Coronary artery (tissue), 2 donors: ENCODE measurements at regions not wholly inside any gene's neighbourhood (a gene's known extent, or its start where the extent isn't known, plus 50 kb on each side); places are given as distances from the start of the nearest gene placed in this dataset.
"Not testable (repeated sequence)": the region's sequence is repeated elsewhere in the genome, so short reads cannot be mapped to it uniquely, and the experiment has no call there.

ENCODE experiments used
- DNase-seq: peaks from one replicate; pipeline ENCODE4 v3.0.0-alpha.2; 2017; ENCODE audit warnings: low spot score
- H3K27ac ChIP-seq, 2 donors: fragments of 200-600 bp; sonication (generic); one replicate each; pipeline ENCODE4 v1.5.1; 2016 to 2019
- H3K4me3 ChIP-seq: fragments of 200-600 bp; sonication (generic); 2 replicates; pipeline ENCODE4 v1.5.1; 2016; ENCODE audit warnings: mild to moderate bottlenecking, moderate library complexity
- TF ChIP-seq, protein P1 (sequence below): fragments of 200-600 bp; sonication (generic); IDR thresholded peaks from one replicate; pipeline ENCODE4 v1.5.1; 2019; ENCODE audit warnings: antibody characterized with exemption

DNA sequence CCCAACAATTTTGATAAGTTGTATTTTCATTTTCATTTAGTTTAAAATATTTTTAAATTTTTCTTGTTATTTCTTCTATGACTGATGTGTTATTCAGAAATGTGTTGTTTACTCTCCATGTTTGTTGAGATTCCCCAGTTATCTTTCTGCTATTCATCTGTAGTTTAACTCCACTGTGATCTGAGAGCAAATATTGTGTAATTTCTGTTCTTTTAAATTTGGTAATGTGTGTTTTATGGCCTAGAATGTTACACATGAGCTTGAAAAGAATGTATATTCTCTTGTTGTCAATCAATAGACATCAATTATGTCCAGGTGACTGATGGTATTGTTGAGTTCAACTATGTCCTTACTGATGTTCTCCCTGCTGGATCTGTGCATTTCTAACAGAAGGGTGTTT, 188.2 kb downstream of the CYP26B1 start:
- Histone ChIP-seq H3K4me3 (no peak overlapping the region), H3K27ac (no peak overlapping the region)
- no peak for DNase-seq
- TF ChIP-seq, protein P1, sequence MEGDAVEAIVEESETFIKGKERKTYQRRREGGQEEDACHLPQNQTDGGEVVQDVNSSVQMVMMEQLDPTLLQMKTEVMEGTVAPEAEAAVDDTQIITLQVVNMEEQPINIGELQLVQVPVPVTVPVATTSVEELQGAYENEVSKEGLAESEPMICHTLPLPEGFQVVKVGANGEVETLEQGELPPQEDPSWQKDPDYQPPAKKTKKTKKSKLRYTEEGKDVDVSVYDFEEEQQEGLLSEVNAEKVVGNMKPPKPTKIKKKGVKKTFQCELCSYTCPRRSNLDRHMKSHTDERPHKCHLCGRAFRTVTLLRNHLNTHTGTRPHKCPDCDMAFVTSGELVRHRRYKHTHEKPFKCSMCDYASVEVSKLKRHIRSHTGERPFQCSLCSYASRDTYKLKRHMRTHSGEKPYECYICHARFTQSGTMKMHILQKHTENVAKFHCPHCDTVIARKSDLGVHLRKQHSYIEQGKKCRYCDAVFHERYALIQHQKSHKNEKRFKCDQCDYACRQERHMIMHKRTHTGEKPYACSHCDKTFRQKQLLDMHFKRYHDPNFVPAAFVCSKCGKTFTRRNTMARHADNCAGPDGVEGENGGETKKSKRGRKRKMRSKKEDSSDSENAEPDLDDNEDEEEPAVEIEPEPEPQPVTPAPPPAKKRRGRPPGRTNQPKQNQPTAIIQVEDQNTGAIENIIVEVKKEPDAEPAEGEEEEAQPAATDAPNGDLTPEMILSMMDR, result no peak

DNA sequence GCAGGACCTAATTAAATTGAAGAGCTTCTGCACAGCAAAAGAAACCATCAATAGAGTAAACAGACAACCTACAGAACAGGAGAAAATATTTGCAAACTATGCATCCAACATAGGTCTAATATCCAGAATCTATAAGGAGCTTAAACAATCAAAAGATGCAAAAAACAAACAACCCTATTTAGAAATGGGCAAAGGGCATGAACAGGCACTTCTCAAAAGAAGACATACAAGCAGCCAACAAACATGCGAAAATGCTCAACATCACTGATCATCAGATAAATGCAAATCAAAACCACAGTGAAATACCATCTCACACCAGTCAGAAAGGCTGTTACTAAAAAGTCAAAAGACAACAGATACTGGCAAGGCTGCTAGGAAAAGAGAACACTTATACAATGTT, 189.2 kb downstream of the CYP26B1 start:
- not testable (repeated sequence) for H3K27ac ChIP-seq, H3K4me3 ChIP-seq, DNase-seq

DNA sequence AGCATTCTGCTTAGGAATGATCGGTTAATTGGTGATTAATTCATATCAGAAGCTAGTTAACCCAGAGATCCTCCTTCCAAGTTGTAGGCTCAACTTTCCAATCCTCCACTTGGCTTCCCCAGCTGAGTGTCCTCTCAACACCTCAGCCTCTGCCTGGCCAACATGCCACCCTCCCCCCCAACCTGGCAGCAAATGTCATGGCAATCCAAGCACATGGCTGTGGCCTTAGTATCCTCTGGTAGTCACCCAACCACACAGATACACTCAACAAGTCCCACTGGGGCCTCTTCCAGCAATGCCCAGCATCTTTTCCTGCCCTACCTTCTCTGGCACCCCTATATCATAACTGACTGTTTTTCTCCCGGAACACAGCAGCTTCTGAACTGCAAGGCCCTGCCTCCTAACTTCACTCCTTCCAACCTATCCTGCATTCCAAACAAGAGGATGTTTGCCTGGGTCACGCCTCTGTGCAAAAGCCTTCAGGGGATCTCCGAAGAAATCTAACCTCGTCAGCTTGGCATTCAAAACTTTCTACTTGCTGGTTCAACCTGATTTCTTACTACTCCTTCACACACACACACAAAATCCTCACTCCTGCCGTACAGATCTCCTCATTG, 195.0 kb downstream of the CYP26B1 start:
- Histone ChIP-seq H3K27ac (no peak overlapping the region), H3K4me3 (no peak overlapping the region)
- no peak for DNase-seq
- TF ChIP-seq, protein P1, result no peak

DNA sequence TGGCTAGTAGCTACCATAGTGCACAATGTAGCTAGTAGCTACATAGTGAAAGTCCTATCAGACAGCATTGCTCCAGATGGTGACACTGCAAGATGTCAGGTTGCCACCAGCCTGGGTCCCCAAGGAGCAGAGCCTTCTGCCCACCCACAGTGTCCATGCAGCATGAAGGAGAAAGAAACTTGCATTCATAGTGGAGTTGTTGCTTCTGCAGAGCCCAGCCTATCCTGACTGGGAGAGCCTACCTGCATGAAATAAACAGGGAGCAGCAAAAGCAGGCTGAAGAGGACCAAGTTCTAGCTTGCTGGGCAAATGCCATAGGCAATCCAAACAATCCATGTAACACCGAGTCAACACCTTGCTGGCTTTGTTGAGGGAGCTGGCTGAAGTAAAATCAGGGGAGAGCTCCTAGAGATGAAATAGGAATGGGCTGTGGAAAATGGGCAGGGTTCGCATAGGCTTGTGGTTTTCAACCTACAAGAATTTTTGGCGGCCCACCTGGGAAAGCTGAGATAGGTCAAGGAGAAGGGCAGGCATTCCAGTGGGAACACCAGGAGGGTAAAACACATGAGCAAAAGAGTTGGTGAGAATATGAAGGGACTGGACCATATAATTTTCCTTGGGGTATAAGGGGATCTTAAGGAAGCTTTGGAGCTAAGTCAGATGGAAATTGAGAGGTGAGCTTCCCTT, 195.8 kb downstream of the CYP26B1 start:
- H3K27ac ChIP-seq, result no peak overlapping the region
- TF ChIP-seq, protein P1, result no peak
- no peak for DNase-seq

DNA sequence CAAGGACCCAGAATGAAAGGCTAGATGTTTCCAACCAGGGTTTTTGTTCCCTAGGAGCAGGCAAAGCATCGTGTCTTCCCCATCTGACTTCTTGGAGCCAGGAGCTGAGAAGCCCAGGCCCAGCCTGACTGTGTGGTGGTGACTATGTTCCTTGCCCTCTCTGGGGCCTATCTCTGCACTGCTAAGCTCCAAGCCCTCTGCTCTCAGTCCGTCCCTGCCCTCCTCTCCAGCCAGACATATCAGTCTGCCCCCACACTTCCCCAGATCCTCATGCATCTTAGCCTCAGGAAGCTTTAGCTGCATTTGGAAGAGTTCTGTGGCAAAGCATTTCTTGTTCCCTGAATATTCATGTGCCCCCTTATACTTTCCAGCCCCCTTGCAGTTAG, 196.6 kb downstream of the CYP26B1 start:
- DNase-seq, result no peak
- no peak overlapping the region for H3K4me3 ChIP-seq
- TF ChIP-seq, protein P1, result no peak
- no peak overlapping the region for H3K27ac ChIP-seq

More for the DNA sequence above, 195.8 kb downstream of the CYP26B1 start:
- H3K4me3 ChIP-seq, result no peak overlapping the region

DNA sequence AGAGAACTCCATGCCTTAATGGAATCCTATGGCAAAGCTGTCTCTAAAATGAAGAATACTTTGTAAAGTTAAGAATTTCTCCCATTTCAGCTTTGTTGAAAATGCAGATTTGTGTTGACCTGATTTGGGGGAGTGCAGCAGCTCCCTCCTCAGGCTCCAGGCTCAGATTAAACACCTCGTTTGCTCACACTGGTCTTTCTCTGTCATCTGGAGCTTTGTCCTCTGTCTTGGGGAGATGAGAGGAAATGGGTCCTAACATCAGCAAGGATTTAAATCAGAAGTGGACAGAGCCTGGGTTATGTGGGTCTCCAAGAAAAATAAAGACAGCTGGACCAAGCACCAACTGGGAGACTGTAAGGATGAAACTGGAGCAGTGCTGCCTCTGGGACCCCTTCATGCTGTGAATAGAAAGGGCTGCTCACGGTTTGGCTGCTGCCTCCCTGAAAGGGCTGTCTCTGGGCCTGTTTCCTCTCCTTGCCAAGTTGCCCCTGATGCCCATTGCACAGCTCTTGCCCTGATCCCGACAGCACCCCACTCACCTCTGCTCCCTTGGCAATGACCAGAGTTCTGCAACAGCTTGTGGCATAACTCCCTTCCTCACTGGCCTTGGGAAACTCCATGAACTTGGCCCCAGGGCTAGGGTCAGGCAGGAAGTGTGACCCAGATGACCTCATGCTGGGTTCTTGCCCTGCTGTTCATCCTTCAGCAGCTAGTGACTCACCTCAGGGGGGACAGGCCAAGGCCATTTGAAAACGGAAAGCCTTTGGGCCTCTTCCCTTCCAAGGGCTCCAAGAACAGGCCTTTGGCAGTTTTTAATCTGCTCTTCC, 197.2 kb downstream of the CYP26B1 start:
- TF ChIP-seq, protein P1, result no peak
- H3K27ac ChIP-seq, result no peak overlapping the region
- no peak for DNase-seq
- no peak overlapping the region for H3K4me3 ChIP-seq

DNA sequence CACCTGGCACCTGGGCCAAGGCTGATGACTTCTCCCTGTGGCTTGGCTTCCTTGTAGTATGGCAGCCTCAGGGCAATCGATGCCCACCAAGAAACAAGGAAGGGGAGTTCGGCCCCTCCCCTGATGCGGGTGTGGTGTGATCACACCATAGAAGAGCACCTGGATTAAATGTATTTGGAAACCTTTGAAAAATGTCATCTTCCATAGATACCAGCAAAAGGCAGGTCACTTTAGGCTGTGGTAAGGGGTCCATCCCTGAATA, 198.2 kb downstream of the CYP26B1 start:
- TF ChIP-seq, protein P1, result no peak
- no peak overlapping the region for H3K27ac ChIP-seq
- no peak overlapping the region for H3K4me3 ChIP-seq
- DNase-seq, result no peak
